ENCODE measurements at regions not wholly inside any gene's neighbourhood (a gene's known extent, or its start where the extent isn't known, plus 50 kb on each side); places are given as distances from the start of the nearest gene placed in this dataset.

DNA sequence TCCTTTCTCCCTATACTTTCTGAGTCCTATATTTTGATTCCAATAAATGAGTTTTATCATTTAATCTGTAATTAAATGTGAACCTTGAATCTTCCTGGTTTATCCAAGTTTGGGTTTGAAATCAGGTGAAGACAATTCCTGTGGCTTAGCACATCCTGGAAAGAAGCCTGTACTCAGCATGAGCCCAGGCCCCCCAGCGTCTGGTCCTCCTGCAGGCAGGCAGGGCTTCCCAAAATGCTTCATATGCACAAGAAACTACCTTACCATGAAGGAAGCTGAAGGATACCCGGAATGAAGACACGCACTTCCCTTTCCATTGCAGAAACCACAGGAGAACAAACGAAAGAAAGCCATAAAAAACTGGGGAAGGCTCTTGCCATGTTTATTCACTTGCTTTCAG, 157.4 kb upstream of the PDE10A start:
- H3K9me3 ChIP-seq (ENCODE audit: control insufficient read depth, insufficient read depth, low read depth, low read length) = no peaks in the 10 kb centered on the region
- no peak overlapping the region for H3K27ac ChIP-seq (ENCODE audit: low read depth, low read length)
- no peaks in the 10 kb centered on the region for H3K36me3 ChIP-seq (ENCODE audit: control insufficient read depth, insufficient read depth, low read length)
- H3K4me3 ChIP-seq (ENCODE audit: low read depth, low read length) = no peak overlapping the region
- peaks cover 32% of the 10 kb centered on the region for H3K4me1 ChIP-seq (ENCODE audit: control insufficient read depth, insufficient read depth, low read length)
- H3K9ac ChIP-seq (ENCODE audit: low read length) = no peak overlapping the region
- H3K27me3 ChIP-seq (ENCODE audit: control insufficient read depth, insufficient read depth, low read length) = peaks cover 23% of the 10 kb centered on the region

GRCh38 chr6:165819394-165819793, 156.4 kb upstream of the PDE10A start:
- no peaks in the 10 kb centered on the region for H3K36me3 ChIP-seq (ENCODE audit: control insufficient read depth, insufficient read depth, low read length)
- H3K4me1 ChIP-seq (ENCODE audit: control insufficient read depth, insufficient read depth, low read length) = peaks cover 32% of the 10 kb centered on the region
- H3K4me3 ChIP-seq (ENCODE audit: low read depth, low read length) = no peak overlapping the region
- H3K9me3 ChIP-seq (ENCODE audit: control insufficient read depth, insufficient read depth, low read depth, low read length) = no peaks in the 10 kb centered on the region
- no peak overlapping the region for H3K27ac ChIP-seq (ENCODE audit: low read depth, low read length)
- H3K27me3 ChIP-seq (ENCODE audit: control insufficient read depth, insufficient read depth, low read length) = peaks cover 23% of the 10 kb centered on the region
- no peak overlapping the region for H3K9ac ChIP-seq (ENCODE audit: low read length)

DNA sequence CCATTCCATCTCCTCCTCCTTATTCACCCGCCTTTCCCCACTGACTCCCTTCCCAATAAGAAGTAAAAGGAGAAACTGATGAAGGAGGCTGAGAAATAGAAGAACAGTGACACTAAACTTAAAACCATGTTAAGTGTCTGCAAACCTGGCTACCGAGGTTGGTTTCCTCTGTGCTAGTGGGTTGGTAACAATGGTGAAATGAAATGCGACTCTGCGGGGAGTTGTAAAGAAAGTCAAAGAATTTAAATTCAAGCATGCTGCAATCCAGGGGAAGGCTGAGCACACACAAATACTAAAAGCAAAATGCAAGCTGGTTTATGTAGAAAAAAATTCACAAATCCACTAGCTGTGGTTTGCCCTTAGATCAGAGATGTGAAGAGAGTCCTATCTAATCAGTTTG, 155.2 kb upstream of the PDE10A start:
- Histone ChIP-seq H3K4me3 (ENCODE audit: low read depth, low read length) (no peak overlapping the region), H3K9me3 (ENCODE audit: control insufficient read depth, insufficient read depth, low read depth, low read length) (no peaks in the 10 kb centered on the region), H3K9ac (ENCODE audit: low read length) (no peak overlapping the region), H3K36me3 (ENCODE audit: control insufficient read depth, insufficient read depth, low read length) (no peaks in the 10 kb centered on the region), H3K27me3 (ENCODE audit: control insufficient read depth, insufficient read depth, low read length) (peaks cover 23% of the 10 kb centered on the region), H3K4me1 (ENCODE audit: control insufficient read depth, insufficient read depth, low read length) (peaks cover 32% of the 10 kb centered on the region), H3K27ac (ENCODE audit: low read depth, low read length) (no peak overlapping the region)

- Histone ChIP-seq H3K27me3 (ENCODE audit: control insufficient read depth, insufficient read depth, low read length) (peaks cover 23% of the 10 kb centered on the region), H3K9me3 (ENCODE audit: control insufficient read depth, insufficient read depth, low read depth, low read length) (no peaks in the 10 kb centered on the region), H3K4me1 (ENCODE audit: control insufficient read depth, insufficient read depth, low read length) (peaks cover 32% of the 10 kb centered on the region), H3K27ac (ENCODE audit: low read depth, low read length) (no peak overlapping the region), H3K9ac (ENCODE audit: low read length) (no peak overlapping the region), H3K4me3 (ENCODE audit: low read depth, low read length) (no peak overlapping the region), H3K36me3 (ENCODE audit: control insufficient read depth, insufficient read depth, low read length) (no peaks in the 10 kb centered on the region)
Measured at GRCh38 chr6:165817771-165818170, 154.7 kb upstream of the PDE10A start.

DNA sequence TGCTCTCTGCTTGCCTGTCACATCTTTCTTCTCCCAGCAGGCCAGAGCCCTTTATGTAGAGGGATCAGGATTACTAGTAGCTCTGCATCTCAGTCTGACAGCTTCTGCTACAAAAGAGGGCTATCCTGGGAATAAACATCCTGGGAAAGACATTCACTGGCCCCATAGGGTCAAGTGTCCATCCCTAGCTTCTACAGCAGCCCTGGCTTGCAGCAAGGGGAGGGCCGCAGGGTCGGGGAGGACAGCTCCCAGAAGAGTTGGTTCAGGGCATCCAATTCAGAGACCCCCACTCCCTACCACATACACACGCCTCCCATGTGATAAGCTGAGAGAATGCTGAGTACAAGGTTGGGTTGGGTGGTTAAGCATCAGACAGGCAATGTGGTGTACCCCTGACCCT, 154.1 kb upstream of the PDE10A start:
- H3K9ac ChIP-seq (ENCODE audit: low read length) = no peak overlapping the region
- no peaks in the 10 kb centered on the region for H3K36me3 ChIP-seq (ENCODE audit: control insufficient read depth, insufficient read depth, low read length)
- H3K9me3 ChIP-seq (ENCODE audit: control insufficient read depth, insufficient read depth, low read depth, low read length) = no peaks in the 10 kb centered on the region
- no peak overlapping the region for H3K27ac ChIP-seq (ENCODE audit: low read depth, low read length)
- H3K27me3 ChIP-seq (ENCODE audit: control insufficient read depth, insufficient read depth, low read length) = peaks cover 23% of the 10 kb centered on the region
- H3K4me1 ChIP-seq (ENCODE audit: control insufficient read depth, insufficient read depth, low read length) = peaks cover 32% of the 10 kb centered on the region
- H3K4me3 ChIP-seq (ENCODE audit: low read depth, low read length) = no peak overlapping the region

- peaks cover 23% of the 10 kb centered on the region for H3K4me1 ChIP-seq (ENCODE audit: control insufficient read depth, insufficient read depth, low read length)
Measured at GRCh38 chr6:165814679-165815078, 151.6 kb upstream of the PDE10A start.

DNA sequence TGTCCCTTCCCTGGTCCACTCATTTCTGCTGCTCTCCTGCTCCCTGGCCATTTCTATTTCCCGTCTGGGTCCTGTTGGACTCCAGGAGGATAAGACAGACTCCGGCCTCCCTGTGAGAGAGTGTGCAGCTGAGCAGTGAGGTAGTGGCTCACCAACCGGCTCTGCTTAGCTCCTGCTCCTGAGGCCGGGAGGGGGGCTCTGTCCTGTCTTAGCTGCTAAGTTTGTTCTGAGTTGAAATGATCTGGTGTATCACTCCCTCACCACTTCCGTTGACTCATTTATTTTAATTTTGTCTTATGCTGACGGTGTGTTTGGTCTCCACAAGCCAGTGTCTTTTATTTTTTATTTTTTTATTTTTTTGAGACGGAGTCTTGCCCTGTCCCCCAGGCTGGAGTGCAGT, 148.5 kb upstream of the PDE10A start:
- no peak overlapping the region for H3K9ac ChIP-seq (ENCODE audit: low read length)
- no peaks in the 10 kb centered on the region for H3K36me3 ChIP-seq (ENCODE audit: control insufficient read depth, insufficient read depth, low read length)
- H3K27me3 ChIP-seq (ENCODE audit: control insufficient read depth, insufficient read depth, low read length) = peaks cover 25% of the 10 kb centered on the region
- no peaks in the 10 kb centered on the region for H3K4me1 ChIP-seq (ENCODE audit: control insufficient read depth, insufficient read depth, low read length)
- no peak overlapping the region for H3K27ac ChIP-seq (ENCODE audit: low read depth, low read length)
- H3K4me3 ChIP-seq (ENCODE audit: low read depth, low read length) = no peak overlapping the region
- H3K9me3 ChIP-seq (ENCODE audit: control insufficient read depth, insufficient read depth, low read depth, low read length) = peaks cover 5% of the 10 kb centered on the region; the same call in 1 of the 2 replicates

More at GRCh38 chr6:165814679-165815078, 151.6 kb upstream of the PDE10A start:
- Histone ChIP-seq H3K36me3 (ENCODE audit: control insufficient read depth, insufficient read depth, low read length) (no peaks in the 10 kb centered on the region), H3K27me3 (ENCODE audit: control insufficient read depth, insufficient read depth, low read length) (peaks cover 19% of the 10 kb centered on the region), H3K27ac (ENCODE audit: low read depth, low read length) (no peak overlapping the region), H3K9ac (ENCODE audit: low read length) (no peak overlapping the region), H3K9me3 (ENCODE audit: control insufficient read depth, insufficient read depth, low read depth, low read length) (no peaks in the 10 kb centered on the region), H3K4me3 (ENCODE audit: low read depth, low read length) (no peak overlapping the region)

- no peaks in the 10 kb centered on the region for H3K36me3 ChIP-seq (ENCODE audit: control insufficient read depth, insufficient read depth, low read length)
- H3K27ac ChIP-seq (ENCODE audit: low read depth, low read length) = no peak overlapping the region
- H3K9ac ChIP-seq (ENCODE audit: low read length) = no peak overlapping the region
- H3K27me3 ChIP-seq (ENCODE audit: control insufficient read depth, insufficient read depth, low read length) = peaks cover 60% of the 10 kb centered on the region
- no peaks in the 10 kb centered on the region for H3K4me1 ChIP-seq (ENCODE audit: control insufficient read depth, insufficient read depth, low read length)
- H3K4me3 ChIP-seq (ENCODE audit: low read depth, low read length) = no peak overlapping the region
- H3K9me3 ChIP-seq (ENCODE audit: control insufficient read depth, insufficient read depth, low read depth, low read length) = peaks cover 5% of the 10 kb centered on the region; the same call in 1 of the 2 replicates
Measured at GRCh38 chr6:165808021-165808420, 145.0 kb upstream of the PDE10A start.

DNA sequence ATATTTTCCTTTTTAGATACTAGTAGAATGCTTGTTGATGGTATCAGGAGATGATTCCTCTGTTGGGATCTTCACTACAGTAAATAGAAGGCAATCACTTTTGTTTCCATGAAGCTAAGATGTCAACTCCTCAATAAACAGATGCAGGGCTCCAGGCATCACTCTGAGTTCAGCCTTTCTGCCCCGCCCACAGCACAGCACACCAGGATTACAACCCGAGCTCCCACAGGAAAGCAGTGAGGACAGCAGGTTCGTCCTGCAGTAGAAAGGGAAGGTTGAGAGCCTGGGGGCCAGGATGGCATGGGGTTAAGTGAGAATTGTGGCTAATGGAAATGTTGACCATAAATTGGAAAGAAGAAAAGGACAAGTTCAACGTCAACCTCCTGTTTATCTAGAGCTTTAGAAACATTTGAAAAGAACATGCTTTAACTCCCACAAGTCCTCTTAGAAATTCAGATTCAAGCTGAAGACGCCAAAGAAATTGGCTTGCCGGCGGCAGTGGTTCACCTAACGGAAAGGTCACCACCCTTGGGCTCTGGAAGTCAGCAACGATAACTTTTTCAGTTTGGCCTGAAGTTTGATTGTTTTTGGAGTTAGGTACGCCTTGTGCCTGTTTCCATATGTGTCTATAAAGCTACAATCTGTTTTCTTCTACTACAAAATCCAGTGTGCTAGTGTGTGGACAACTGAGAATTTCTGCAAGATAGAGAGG, 144.4 kb upstream of the PDE10A start:
- peaks cover 66% of the 10 kb centered on the region for H3K27me3 ChIP-seq (ENCODE audit: control insufficient read depth, insufficient read depth, low read length)
- H3K9me3 ChIP-seq (ENCODE audit: control insufficient read depth, insufficient read depth, low read depth, low read length) = peaks cover 5% of the 10 kb centered on the region; the same call in 1 of the 2 replicates
- H3K27ac ChIP-seq (ENCODE audit: low read depth, low read length) = no peak overlapping the region
- H3K9ac ChIP-seq (ENCODE audit: low read length) = no peak overlapping the region
- H3K36me3 ChIP-seq (ENCODE audit: control insufficient read depth, insufficient read depth, low read length) = no peaks in the 10 kb centered on the region
- no peak overlapping the region for H3K4me3 ChIP-seq (ENCODE audit: low read depth, low read length)
- H3K4me1 ChIP-seq (ENCODE audit: control insufficient read depth, insufficient read depth, low read length) = no peaks in the 10 kb centered on the region

DNA sequence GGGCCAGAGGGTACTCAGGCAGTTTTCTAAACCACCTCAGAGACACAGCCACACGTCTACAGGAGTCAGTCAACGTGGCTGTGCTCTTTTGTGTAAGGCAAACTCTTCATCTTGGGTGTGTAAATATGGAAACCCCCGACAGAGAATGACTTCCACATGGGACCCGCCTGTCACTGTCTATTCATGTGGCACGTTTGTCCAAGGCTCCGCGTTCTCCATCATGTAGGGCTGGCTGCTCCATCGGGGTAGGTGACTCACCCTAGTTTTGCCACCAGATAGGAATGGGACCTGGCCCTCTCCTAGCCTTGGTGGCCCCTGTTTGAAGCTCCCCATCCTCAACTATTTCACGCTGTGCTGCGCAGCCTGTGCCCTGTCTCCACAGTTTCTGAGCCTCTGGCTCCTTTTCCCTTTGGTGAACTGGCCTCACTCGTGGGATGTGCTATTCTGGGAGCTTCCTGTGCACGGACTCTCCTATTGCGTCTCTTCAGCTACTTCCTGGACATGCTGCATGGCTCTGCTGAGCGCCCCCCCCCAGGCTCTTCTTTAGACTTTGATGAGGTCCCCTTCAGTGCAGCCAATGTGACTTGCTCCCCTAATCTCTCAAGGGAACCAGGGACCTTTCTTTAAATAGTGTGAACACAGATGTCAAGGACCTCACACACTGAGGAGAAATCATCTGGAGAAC, 143.2 kb upstream of the PDE10A start:
- peaks cover 5% of the 10 kb centered on the region; the same call in 1 of the 2 replicates for H3K9me3 ChIP-seq (ENCODE audit: control insufficient read depth, insufficient read depth, low read depth, low read length)
- H3K9ac ChIP-seq (ENCODE audit: low read length) = no peak overlapping the region
- peaks cover 74% of the 10 kb centered on the region for H3K27me3 ChIP-seq (ENCODE audit: control insufficient read depth, insufficient read depth, low read length)
- H3K4me1 ChIP-seq (ENCODE audit: control insufficient read depth, insufficient read depth, low read length) = no peaks in the 10 kb centered on the region
- H3K36me3 ChIP-seq (ENCODE audit: control insufficient read depth, insufficient read depth, low read length) = no peaks in the 10 kb centered on the region
- H3K4me3 ChIP-seq (ENCODE audit: low read depth, low read length) = no peak overlapping the region
- no peak overlapping the region for H3K27ac ChIP-seq (ENCODE audit: low read depth, low read length)

- Histone ChIP-seq H3K9me3 (ENCODE audit: control insufficient read depth, insufficient read depth, low read depth, low read length) (peaks cover 5% of the 10 kb centered on the region; the same call in 1 of the 2 replicates), H3K27ac (ENCODE audit: low read depth, low read length) (no peak overlapping the region), H3K4me3 (ENCODE audit: low read depth, low read length) (no peak overlapping the region), H3K4me1 (ENCODE audit: control insufficient read depth, insufficient read depth, low read length) (no peaks in the 10 kb centered on the region), H3K36me3 (ENCODE audit: control insufficient read depth, insufficient read depth, low read length) (no peaks in the 10 kb centered on the region), H3K9ac (ENCODE audit: low read length) (no peak overlapping the region), H3K27me3 (ENCODE audit: control insufficient read depth, insufficient read depth, low read length) (peaks cover 74% of the 10 kb centered on the region)
Measured at GRCh38 chr6:165805636-165806035, 142.6 kb upstream of the PDE10A start.

Measured in HUES6 (cell line).